Bone marrow (tissue), 2 donors: ENCODE measurements at regions not wholly inside any gene's neighbourhood (a gene's known extent, or its start where the extent isn't known, plus 50 kb on each side); places are given as distances from the start of the nearest gene placed in this dataset.
A peak's percentile ranks its signal among the peaks of the same experiment; 100 is the strongest.

Experiments
- DNase-seq, 2 donors: peaks; one replicate each; lab custom pipeline; 2025; lab: John Stamatoyannopoulos, UW

- DNase-seq = no peak
Observed at GRCh38 chr1:2916706-2917105, 104.6 kb upstream of the ACTRT2 start.

- no peak for DNase-seq
Observed at GRCh38 chr1:2917284-2917683, 104.0 kb upstream of the ACTRT2 start.

- no peak for DNase-seq
Observed at GRCh38 chr1:2918441-2918840, 102.8 kb upstream of the ACTRT2 start.

GRCh38 chr1:2919841-2920240, 101.4 kb upstream of the ACTRT2 start:
- DNase-seq = no peak

GRCh38 chr1:2920421-2921015, 100.7 kb upstream of the ACTRT2 start:
- DNase-seq = no peak

- DNase-seq = peak in 1 of 2 donors; percentile 3
Observed at GRCh38 chr1:2921970-2922686, 99.1 kb upstream of the ACTRT2 start.

- DNase-seq = no peak
Observed at GRCh38 chr1:2923351-2923750, 97.9 kb upstream of the ACTRT2 start.

GRCh38 chr1:2925291-2925690, 96.0 kb upstream of the ACTRT2 start:
- no peak for DNase-seq

GRCh38 chr1:2925918-2926317, 95.3 kb upstream of the ACTRT2 start:
- no peak for DNase-seq

- DNase-seq = no peak
Observed at GRCh38 chr1:2926447-2927055, 94.7 kb upstream of the ACTRT2 start.

GRCh38 chr1:2927393-2928360, 93.6 kb upstream of the ACTRT2 start:
- peak in 1 of 2 donors; percentile 3 for DNase-seq

GRCh38 chr1:2928366-2929325, 92.6 kb upstream of the ACTRT2 start:
- no peak for DNase-seq

GRCh38 chr1:2929335-2929734, 91.9 kb upstream of the ACTRT2 start:
- no peak for DNase-seq

GRCh38 chr1:2930016-2930815, 91.1 kb upstream of the ACTRT2 start:
- DNase-seq = no peak

GRCh38 chr1:2930913-2931723, 90.1 kb upstream of the ACTRT2 start:
- DNase-seq = no peak

GRCh38 chr1:2931724-2932401, 89.4 kb upstream of the ACTRT2 start:
- no peak for DNase-seq

- DNase-seq = no peak
Observed at GRCh38 chr1:2932671-2933350, 88.5 kb upstream of the ACTRT2 start.
